Heart right ventricle (tissue), 16 donors: ENCODE measurements at regions not wholly inside any gene's neighbourhood (a gene's known extent, or its start where the extent isn't known, plus 50 kb on each side); places are given as distances from the start of the nearest gene placed in this dataset.

Experiments
- ATAC-seq, 8 donors: fragments of 200-7000 bp; cut with Tn5 transposase; one replicate each; pipeline ENCODE4 v1.9.1; 2020; ENCODE audit warnings: mild to moderate bottlenecking in 8 of 8, moderate library complexity in 8 of 8, moderate number of reproducible peaks in 1 of 8
- DNase-seq, 2 donors: peaks; one replicate each; pipeline ENCODE4 v3.0.0-alpha.2; 2020
- H3K27ac ChIP-seq, 10 donors: fragments of 200-600 bp; sonication (generic) in 2 of 10; one replicate each; pipeline versions ENCODE4 v1.5.0 to v1.8.0; 2020 to 2022; ENCODE audit warnings: mild to moderate bottlenecking in 3 of 10
- H3K27me3 ChIP-seq, 7 donors: fragments of 200-600 bp; one replicate each; pipeline ENCODE4 v1.8.0; 2021 to 2022; ENCODE audit warnings: mild to moderate bottlenecking in 2 of 7
- H3K36me3 ChIP-seq, 9 donors: fragments of 200-600 bp; sonication (generic) in 1 of 9; one replicate each; pipeline versions ENCODE4 v1.5.0 to v1.8.0; 2020 to 2022; ENCODE audit warnings: mild to moderate bottlenecking in 2 of 9
- H3K4me1 ChIP-seq, 9 donors: fragments of 200-600 bp; sonication (generic) in 1 of 9; one replicate each; pipeline versions ENCODE4 v1.5.0 to v1.8.0; 2020 to 2022; ENCODE audit warnings: mild to moderate bottlenecking in 4 of 9
- H3K4me3 ChIP-seq, 10 donors: fragments of 200-600 bp; sonication (generic) in 2 of 10; one replicate each; pipeline versions ENCODE4 v1.5.0 to v1.8.0; 2020 to 2022; ENCODE audit warnings: mild to moderate bottlenecking in 7 of 10, moderate library complexity in 2 of 10
- H3K9me3 ChIP-seq, 11 donors: fragments of 200-600 bp in 10 of 11; sonication (generic) in 2 of 11; one replicate each; pipeline versions ENCODE4 v1.5.0 to v1.8.0; 2013 to 2022; ENCODE audit warnings: mild to moderate bottlenecking in 2 of 11, control low read depth in 1 of 11, moderate library complexity in 1 of 11
- CTCF ChIP-seq, 9 donors: fragments of 200-600 bp; sonication (generic) in 2 of 9; IDR thresholded peaks; one replicate each; pipeline versions ENCODE4 v1.5.0 to v1.8.0; 2021 to 2022; ENCODE audit warnings: antibody characterized with exemption in 9 of 9, mild to moderate bottlenecking in 5 of 9, moderate library complexity in 1 of 9
- WGBS, 2 donors: extraction: QIAGEN DNeasy Blood & Tissue Kit; methylation state at CpG; one replicate each; pipeline ENCODE4 v1.1.7; 2013; ENCODE audit warnings: inconsistent platforms in 1 of 2; 5-methylcytosine and 5-hydroxymethylcytosine counted together
- intact Hi-C, 10 donors: fragments of 100-400 bp; cut with DNase I; formaldehyde crosslinking; loops; one replicate each; pipeline versions ENCODE4 v1.11.1 to v1.14.2; 2022
- donor health status: Arrhythmogenic right ventricular cardiomyopathy.
- donor health status: ischemic (EF 13 %, LVEDD 7.1; RV severe dilation, severe dysfunction).
- donor health status: healthy with polysubstance abuse.
- donor health status: DM: no; HTN: yes; CAD: no.
- donor health status: DM: no; HTN: no; CAD: no.
- donor health status: ischemic (EF 25% LVEDD 6.9; RV normal size, moderate dysfunction).
- donor health status: ischemic (EF 25% LVEDD 5.7; RV mildly dilated, moderate dysfunction).
- donor health status: healthy.
- donor health status: DM: yes; HTN: yes; CAD: no.
- donor health status: Ischemic cardiomyopathy.
- donor health status: ischemic (EF 35%, LVEDD 5.7; RV mildly dilated, moderate dysfunction).
- donor health status: nonischemic (EF 11% LVEDD 7.7; RV severe dilation, severe dysfunction).
- donor health status: DM: yes; HTN: yes; CAD: no.
- donor health status: PGD.
- donor health status: ischemic (EF 29% LVEDD 5.4; RV normal size, mild dysfunction).
- donor health status: nonischemic (EF 23%, LVEDD 6.1; RV moderate dilation, normal function).

- DNase-seq, result no peak
- Histone ChIP-seq H3K4me1 (peaks cover 0 to 10% (median 0%) of the 10 kb centered on the region in 9 donors), H3K36me3 (no peaks in the 10 kb centered on the region), H3K27ac (no peak overlapping the region), H3K9me3 (no peaks in the 10 kb centered on the region), H3K4me3 (no peak overlapping the region), H3K27me3 (peaks cover 0 to 31% (median 26%) of the 10 kb centered on the region in 7 donors)
- no peak for ATAC-seq
- intact Hi-C loops, result loop anchor here in 1 of 10 donors (10.0 kb wide), 1 partner anchor 58 kb away; no protein-coding TSS in a partner anchor
- no peak for TF ChIP-seq CTCF (IDR thresholded peaks at IDR 0.05)
- 62 to 75% methylated on average over 4 of the region's 4 CpGs for WGBS, 2 donors
These were observed 85.6 kb downstream of the SOX9 start for GRCh38 chr17:72206376-72206775.

- no peak for ATAC-seq
- no peak overlapping the region for H3K4me3 ChIP-seq
- peaks cover 0 to 2% (median 0%) of the 10 kb centered on the region in 11 donors for H3K9me3 ChIP-seq
- H3K4me1 ChIP-seq, result peaks cover 0 to 10% (median 0%) of the 10 kb centered on the region in 9 donors
- H3K27ac ChIP-seq, result no peak overlapping the region
- intact Hi-C loops, result loop anchor here in 1 of 10 donors (10.0 kb wide), 1 partner anchor 56 kb away; no protein-coding TSS in a partner anchor
- DNase-seq, result no peak
- H3K36me3 ChIP-seq, result no peaks in the 10 kb centered on the region
- TF ChIP-seq CTCF (IDR thresholded peaks at IDR 0.05), result no peak
- H3K27me3 ChIP-seq, result peaks cover 0 to 26% (median 21%) of the 10 kb centered on the region in 7 donors
These were observed 88.0 kb downstream of the SOX9 start for GRCh38 chr17:72208832-72209231.

DNA sequence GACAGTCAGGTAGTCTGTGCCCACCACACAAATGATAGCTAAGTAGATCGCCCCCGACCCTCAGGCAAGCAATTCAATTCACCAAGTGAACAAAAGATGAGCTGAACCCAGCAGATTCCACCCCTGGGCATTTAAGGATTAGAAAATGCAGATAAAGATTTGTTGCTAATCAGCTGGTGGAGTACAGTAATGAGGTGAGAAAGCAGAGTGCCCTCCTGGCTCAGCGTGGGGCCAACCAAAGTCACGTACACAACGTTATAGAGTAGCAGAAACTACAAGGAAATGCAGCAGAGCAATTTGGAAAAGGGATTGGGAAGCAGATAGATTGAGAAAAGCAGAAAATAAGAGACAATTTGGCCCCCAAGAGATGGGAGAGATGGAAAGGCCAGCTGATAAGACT, 91.2 kb downstream of the SOX9 start:
- H3K36me3 ChIP-seq, result no peaks in the 10 kb centered on the region
- WGBS, 2 donors, result 66 to 70% methylated on average over 5 of the region's 5 CpGs
- H3K4me3 ChIP-seq, result no peak overlapping the region
- DNase-seq, result no peak
- TF ChIP-seq CTCF (IDR thresholded peaks at IDR 0.05), result no peak
- intact Hi-C loops, result no loop called here
- no peak overlapping the region for H3K27ac ChIP-seq
- no peak for ATAC-seq
- peaks cover 0 to 10% (median 0%) of the 10 kb centered on the region in 11 donors for H3K9me3 ChIP-seq
- no peaks in the 10 kb centered on the region for H3K4me1 ChIP-seq
- peaks cover 0 to 9% (median 0%) of the 10 kb centered on the region in 7 donors for H3K27me3 ChIP-seq

DNA sequence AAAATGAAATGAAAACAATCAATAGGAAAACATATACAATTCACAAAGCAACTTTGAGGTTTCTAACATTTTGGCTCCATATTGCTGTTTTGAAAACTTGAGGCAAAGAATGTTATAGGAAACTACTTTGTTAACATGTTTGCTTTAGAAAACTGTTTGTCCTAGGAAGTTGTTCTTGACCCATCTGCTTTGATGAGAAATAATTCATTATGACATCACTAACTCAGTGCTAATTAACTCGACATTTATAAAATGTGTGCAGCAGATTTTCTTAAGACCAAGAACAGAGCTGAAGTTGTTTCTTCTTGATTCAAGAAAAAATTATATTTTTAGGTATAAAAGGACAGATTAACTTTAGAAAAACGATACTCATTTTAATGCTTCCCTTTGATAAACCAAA, 94.7 kb downstream of the SOX9 start:
- Histone ChIP-seq H3K36me3 (no peaks in the 10 kb centered on the region), H3K27me3 (peaks cover 0 to 29% (median 26%) of the 10 kb centered on the region in 7 donors), H3K4me1 (peaks cover 0 to 9% (median 0%) of the 10 kb centered on the region in 9 donors), H3K9me3 (peaks cover 0 to 10% (median 0%) of the 10 kb centered on the region in 11 donors), H3K4me3 (no peak overlapping the region), H3K27ac (no peak overlapping the region)
- intact Hi-C loops, result no loop called here
- WGBS, 2 donors, result 67 to 68% methylated on average over 2 of the region's 2 CpGs
- ATAC-seq (no peak), DNase-seq (no peak)
- TF ChIP-seq CTCF (IDR thresholded peaks at IDR 0.05), result no peak
